Osteoblast (primary cell): ENCODE measurements at regions not wholly inside any gene's neighbourhood (a gene's known extent, or its start where the extent isn't known, plus 50 kb on each side); places are given as distances from the start of the nearest gene placed in this dataset.
"Not testable (repeated sequence)": the region's sequence is repeated elsewhere in the genome, so short reads cannot be mapped to it uniquely, and the experiment has no call there.

Experiments used
- DNase-seq: peaks from one replicate; pipeline ENCODE4 v3.0.0; 2011; ENCODE audit warnings: low spot score, mixed read lengths; ENCODE audit not compliant: insufficient read length; ENCODE audit errors: missing footprints
- H2AFZ ChIP-seq: 2 replicates; pipeline ENCODE4 v1.6.0; 2011; ENCODE audit warnings: mild to moderate bottlenecking, low read length
- H3K27ac ChIP-seq: 2 replicates; pipeline ENCODE4 v1.5.1; 2011; ENCODE audit warnings: mild to moderate bottlenecking, low read depth, low read length, moderate library complexity
- H3K27me3 ChIP-seq: 2 replicates; pipeline ENCODE4 v1.6.0; 2012; ENCODE audit warnings: mild to moderate bottlenecking, control low read depth, inconsistent platforms, low read length, moderate library complexity; ENCODE audit not compliant: insufficient read depth
- H3K36me3 ChIP-seq: 2 replicates; pipeline ENCODE4 v1.5.1; 2011; ENCODE audit warnings: mild to moderate bottlenecking, low read length, control low read depth, moderate library complexity; ENCODE audit not compliant: insufficient read depth
- H3K4me1 ChIP-seq: 2 replicates; pipeline ENCODE4 v1.5.1; 2011; ENCODE audit warnings: mild to moderate bottlenecking, low read length, control low read depth, moderate library complexity; ENCODE audit not compliant: insufficient read depth
- H3K4me2 ChIP-seq: 2 replicates; pipeline ENCODE4 v1.6.0; 2011; ENCODE audit warnings: mild to moderate bottlenecking, low read length; ENCODE audit not compliant: insufficient read depth
- H3K4me3 ChIP-seq: fragments of 200-600 bp; sonication (generic); 3 replicates; pipeline ENCODE4 v1.5.1; 2012; ENCODE audit warnings: mild to moderate bottlenecking, low read length, inconsistent platforms; ENCODE audit not compliant: insufficient read depth
- H3K79me2 ChIP-seq: 2 replicates; pipeline ENCODE4 v1.6.0; 2012; ENCODE audit warnings: mild to moderate bottlenecking, low read length, control low read depth, inconsistent platforms; ENCODE audit not compliant: insufficient read depth
- H3K9me3 ChIP-seq: 2 replicates; pipeline ENCODE4 v1.5.1; 2011; ENCODE audit warnings: low read depth, low read length, control low read depth
- H4K20me1 ChIP-seq: 2 replicates; pipeline ENCODE4 v1.6.0; 2012; ENCODE audit warnings: mild to moderate bottlenecking, low read length, control low read depth; ENCODE audit not compliant: insufficient read depth
- TF ChIP-seq, protein P1 (sequence below): IDR thresholded peaks from 2 replicates; pipeline ENCODE4 v1.5.1; 2011; ENCODE audit warnings: mild to moderate bottlenecking, low read depth, low read length, moderate library complexity; ENCODE audit errors: extremely low read depth

- H3K9me3 ChIP-seq: no peaks in the 10 kb centered on the region
- H3K79me2 ChIP-seq: no peaks in the 10 kb centered on the region
- H3K27ac ChIP-seq: no peak overlapping the region
- H3K36me3 ChIP-seq: no peaks in the 10 kb centered on the region
- DNase-seq: no peak
- no peaks in the 10 kb centered on the region for H3K4me1 ChIP-seq
- H4K20me1 ChIP-seq: no peaks in the 10 kb centered on the region
- no peak overlapping the region for H2AFZ ChIP-seq
- no peak overlapping the region for H3K4me2 ChIP-seq
- H3K4me3 ChIP-seq: no peak overlapping the region
- TF ChIP-seq, protein P1, sequence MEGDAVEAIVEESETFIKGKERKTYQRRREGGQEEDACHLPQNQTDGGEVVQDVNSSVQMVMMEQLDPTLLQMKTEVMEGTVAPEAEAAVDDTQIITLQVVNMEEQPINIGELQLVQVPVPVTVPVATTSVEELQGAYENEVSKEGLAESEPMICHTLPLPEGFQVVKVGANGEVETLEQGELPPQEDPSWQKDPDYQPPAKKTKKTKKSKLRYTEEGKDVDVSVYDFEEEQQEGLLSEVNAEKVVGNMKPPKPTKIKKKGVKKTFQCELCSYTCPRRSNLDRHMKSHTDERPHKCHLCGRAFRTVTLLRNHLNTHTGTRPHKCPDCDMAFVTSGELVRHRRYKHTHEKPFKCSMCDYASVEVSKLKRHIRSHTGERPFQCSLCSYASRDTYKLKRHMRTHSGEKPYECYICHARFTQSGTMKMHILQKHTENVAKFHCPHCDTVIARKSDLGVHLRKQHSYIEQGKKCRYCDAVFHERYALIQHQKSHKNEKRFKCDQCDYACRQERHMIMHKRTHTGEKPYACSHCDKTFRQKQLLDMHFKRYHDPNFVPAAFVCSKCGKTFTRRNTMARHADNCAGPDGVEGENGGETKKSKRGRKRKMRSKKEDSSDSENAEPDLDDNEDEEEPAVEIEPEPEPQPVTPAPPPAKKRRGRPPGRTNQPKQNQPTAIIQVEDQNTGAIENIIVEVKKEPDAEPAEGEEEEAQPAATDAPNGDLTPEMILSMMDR: no peak
- H3K27me3 ChIP-seq: no peaks in the 10 kb centered on the region
These were observed 88.9 kb upstream of the ATF7IP2 start for GRCh38 chr16:10296956-10297340.

DNA sequence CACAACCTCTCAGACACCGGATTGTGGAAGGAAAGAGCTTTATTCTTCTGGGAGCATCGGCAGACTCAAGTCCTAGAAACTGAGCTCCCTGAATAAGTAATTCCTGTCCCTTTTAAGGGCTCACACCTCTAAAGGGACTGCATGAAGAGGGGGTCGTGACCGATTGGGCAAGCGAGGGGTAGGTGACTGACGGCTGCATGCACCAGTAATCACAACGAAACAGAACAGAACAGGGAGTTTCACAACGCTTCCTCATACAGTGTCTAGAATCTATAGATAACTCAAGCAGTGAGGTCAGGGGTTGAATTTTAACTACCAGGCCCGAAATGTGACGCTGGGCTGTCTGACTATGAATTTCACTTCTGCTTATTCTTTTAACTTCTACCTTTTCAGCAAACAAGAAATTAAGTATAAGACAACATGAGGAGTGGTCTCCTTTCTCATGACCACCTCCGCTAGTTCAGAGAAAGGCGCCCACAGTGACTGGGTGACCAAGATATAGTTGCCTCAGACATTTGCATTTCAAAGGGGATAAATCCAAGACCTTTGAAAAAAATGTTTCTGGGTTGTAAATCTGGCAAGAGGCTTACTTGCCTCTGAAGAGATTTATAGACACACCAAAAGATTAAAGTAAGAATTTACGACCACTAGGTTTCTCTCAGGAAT lies 88.4 kb upstream of the ATF7IP2 start:
- no peaks in the 10 kb centered on the region for H3K36me3 ChIP-seq
- H3K4me2 ChIP-seq: no peak overlapping the region
- H3K4me1 ChIP-seq: no peaks in the 10 kb centered on the region
- no peaks in the 10 kb centered on the region for H3K27me3 ChIP-seq
- no peaks in the 10 kb centered on the region for H3K9me3 ChIP-seq
- TF ChIP-seq, protein P1: no peak
- no peak for DNase-seq
- H3K4me3 ChIP-seq: no peak overlapping the region
- no peak overlapping the region for H2AFZ ChIP-seq
- no peaks in the 10 kb centered on the region for H4K20me1 ChIP-seq
- no peaks in the 10 kb centered on the region for H3K79me2 ChIP-seq
- no peak overlapping the region for H3K27ac ChIP-seq

DNA sequence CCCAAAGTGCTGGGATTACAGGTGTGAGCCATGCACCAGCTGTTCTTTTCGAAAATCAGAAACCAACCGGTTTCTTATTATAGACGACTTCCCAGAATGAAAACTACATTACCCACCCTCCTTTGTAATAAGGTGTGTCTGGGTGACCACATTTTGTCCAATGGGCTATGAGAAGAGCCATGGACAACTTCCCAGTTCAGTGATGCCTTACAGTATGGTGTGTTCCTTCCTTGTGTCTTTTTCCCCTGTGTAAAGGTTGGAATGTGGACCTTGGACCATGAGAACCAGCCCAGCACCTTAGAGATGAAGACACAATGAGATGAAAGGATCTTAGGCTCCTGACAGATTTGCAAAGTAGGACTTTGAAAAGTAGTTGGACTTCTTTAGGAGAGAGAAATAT lies 85.0 kb upstream of the ATF7IP2 start:
- no peaks in the 10 kb centered on the region for H3K9me3 ChIP-seq
- no peaks in the 10 kb centered on the region for H4K20me1 ChIP-seq
- H3K4me2 ChIP-seq: no peak overlapping the region
- TF ChIP-seq, protein P1: no peak
- peak; percentile 61 for DNase-seq
- no peaks in the 10 kb centered on the region for H3K36me3 ChIP-seq
- no peaks in the 10 kb centered on the region for H3K27me3 ChIP-seq
- no peaks in the 10 kb centered on the region for H3K79me2 ChIP-seq
- H3K27ac ChIP-seq: no peak overlapping the region
- no peak overlapping the region for H2AFZ ChIP-seq
- H3K4me1 ChIP-seq: no peaks in the 10 kb centered on the region
- no peak overlapping the region for H3K4me3 ChIP-seq

GRCh38 chr16:10301547-10301946 lies 84.3 kb upstream of the ATF7IP2 start:
- not testable (repeated sequence) for H3K4me3 ChIP-seq, H3K9me3 ChIP-seq, H3K27me3 ChIP-seq, H3K79me2 ChIP-seq, H3K4me1 ChIP-seq, DNase-seq, H3K36me3 ChIP-seq, H3K4me2 ChIP-seq, H2AFZ ChIP-seq, H4K20me1 ChIP-seq, H3K27ac ChIP-seq
